ENCODE measurements at regions not wholly inside any gene's neighbourhood (a gene's known extent, or its start where the extent isn't known, plus 50 kb on each side); places are given as distances from the start of the nearest gene placed in this dataset.
A peak's percentile ranks its signal among the peaks of the same experiment; 100 is the strongest.

DNA sequence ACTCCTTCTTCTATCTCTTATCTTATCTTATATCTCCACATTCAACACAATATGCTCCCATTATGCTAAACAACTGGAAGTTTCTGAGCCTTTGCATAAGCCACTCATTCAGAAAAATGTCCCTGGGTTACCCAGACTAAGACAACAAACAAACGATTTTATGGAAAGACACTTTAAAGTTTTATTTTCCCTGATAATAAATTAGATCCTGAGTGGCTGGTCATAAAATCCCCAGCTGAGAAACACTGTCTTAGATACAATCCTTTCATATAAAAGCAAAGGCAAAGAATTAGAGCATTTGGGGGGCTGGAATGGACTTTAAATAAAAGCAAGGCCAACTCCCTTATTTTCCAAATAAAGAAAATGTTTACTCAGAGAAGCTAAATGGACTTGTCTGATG is 322.3 kb downstream of the GBE1 start:
- DNase-seq, result no peak

GRCh38 chr3:81437683-81438082 is 323.8 kb downstream of the GBE1 start:
- no peak for DNase-seq

GRCh38 chr3:81436182-81436581 is 325.3 kb downstream of the GBE1 start:
- no peak for DNase-seq

GRCh38 chr3:81435050-81435449 is 326.4 kb downstream of the GBE1 start:
- no peak for DNase-seq

- DNase-seq, result no peak
Measured at GRCh38 chr3:81434161-81434560, 327.3 kb downstream of the GBE1 start.

DNA sequence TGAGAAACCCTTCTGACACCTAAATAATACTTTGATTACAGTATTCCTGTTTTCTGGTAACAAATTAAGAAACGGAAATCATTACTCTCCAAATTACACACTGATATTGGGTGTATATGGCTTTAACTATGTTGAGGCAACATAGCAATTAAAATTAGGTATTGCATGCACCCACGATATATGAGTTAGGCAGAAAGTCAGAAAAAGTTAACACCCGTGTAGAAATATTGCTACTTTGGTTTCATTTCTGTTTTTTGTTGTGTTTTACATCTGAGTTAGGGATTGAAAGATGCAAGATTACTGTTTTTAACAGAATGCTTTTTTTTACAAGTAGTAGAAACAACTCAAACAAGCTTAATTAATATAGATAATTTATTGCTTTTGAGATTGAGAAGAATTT is 327.8 kb downstream of the GBE1 start:
- no peak for DNase-seq

- no peak for DNase-seq
Measured at GRCh38 chr3:81432456-81432855, 329.0 kb downstream of the GBE1 start.

DNA sequence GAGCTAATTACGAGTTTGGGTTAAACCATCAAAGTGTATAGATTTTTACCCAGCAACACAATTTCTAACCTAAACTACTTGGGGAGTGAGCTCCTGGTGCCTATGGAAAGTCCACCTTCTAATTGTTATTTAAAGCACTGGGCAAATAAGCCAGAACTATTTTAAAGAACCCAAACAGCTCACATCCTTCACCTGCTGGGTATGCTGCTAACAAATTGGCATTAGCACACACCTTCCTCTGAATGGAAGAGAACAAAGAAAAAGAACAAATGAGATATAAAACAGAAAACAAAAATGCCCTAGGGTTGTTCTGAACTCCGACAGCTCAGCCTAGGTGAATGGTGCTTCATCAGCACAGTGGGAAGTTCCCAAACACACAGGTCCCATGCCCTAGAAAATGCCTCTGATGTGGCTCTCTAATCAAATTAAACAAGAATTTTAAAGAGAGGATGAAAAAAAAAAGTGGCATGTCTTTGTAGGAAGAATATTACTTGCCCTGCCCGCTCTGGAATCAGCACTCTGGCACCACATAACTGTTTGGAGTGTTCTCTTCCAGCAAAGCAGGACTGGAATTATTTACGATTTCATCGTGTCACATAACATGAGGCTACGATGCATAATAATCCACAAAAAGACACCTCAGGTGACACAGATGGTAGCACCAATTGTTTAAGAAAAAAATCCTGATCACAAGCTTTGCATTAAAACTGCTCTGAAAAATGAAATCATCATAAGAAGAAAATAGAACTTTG is 334.4 kb downstream of the GBE1 start:
- DNase-seq, result no peak

- DNase-seq, result no peak
Measured at GRCh38 chr3:81425198-81425868, 336.1 kb downstream of the GBE1 start.

DNA sequence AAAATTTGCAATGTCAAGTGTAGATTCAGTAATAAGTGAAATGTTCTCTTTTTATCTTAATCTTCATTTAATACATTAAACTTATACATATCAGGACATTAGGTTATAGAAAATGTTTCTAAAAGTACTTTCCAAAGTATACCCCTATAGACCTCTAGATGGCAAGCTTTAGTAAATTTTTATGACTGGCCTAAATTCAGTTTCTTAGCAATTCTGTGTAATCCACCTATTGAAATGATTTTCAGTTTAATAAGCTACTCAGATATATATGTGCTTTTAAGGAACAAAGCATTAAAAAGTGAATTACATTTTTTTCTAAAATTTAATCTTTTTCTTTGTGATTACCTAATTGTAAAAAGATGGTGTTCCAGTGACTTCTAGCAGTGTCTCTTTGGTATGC is 342.2 kb downstream of the GBE1 start:
- DNase-seq, result no peak

DNA sequence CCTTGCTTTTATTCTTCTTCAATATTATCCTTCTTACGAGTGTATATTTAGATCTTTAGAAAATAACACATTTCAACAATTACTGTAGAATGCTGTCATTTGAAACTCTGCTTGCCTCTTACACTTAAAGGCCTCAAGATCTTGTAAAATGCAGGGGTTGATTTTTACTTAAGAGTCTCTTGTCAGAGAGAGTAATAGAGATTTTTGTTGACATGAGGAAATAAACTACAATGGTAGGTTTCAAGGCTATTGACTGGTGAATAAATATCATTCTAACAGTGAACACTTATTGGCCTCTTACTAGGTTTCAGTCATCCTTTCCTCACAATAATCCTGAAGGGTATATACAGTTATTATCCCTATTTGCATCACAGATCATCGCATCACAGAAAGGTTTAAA is 344.6 kb downstream of the GBE1 start:
- DNase-seq, result no peak

GRCh38 chr3:81406318-81406717 is 355.1 kb downstream of the GBE1 start:
- DNase-seq, result no peak

DNA sequence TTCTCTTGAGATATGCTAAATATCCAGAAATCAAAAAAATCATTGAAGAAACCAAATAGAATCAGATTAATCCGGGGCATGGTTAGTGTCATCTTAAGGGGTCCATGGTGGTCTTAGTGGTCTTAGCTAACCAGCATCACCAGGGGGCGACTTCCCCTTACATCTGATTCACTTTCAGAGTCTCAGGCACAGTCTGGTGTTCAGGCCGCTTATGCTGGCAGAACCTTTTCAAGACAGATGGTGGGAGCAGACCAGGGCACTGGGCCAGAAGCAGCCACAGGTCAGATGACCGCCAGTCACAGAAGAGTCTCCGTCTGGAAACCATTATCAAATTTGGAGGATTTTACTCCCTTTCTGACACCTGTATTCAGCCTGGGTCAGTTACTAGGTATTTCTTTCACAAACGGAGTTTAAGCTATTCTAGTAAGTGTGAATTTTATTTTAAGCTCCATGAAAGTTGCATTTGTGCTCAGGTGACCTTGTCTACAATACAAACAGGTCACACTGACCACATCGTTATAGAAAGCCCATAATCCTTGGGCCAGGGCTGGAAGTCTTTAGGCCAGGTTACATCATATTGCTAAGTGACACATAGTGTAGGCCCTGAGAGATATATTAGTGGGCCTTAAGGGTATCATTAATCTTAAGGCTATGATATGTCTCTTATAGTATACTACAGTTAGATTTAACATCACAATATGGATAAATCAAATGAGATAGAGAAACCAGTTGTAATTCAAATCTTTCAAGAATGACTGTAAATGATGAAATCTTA is 365.5 kb downstream of the GBE1 start:
- peak; percentile 2 for DNase-seq

GRCh38 chr3:81394651-81395524 is 366.6 kb downstream of the GBE1 start:
- no peak for DNase-seq

GRCh38 chr3:81393251-81393650 is 368.2 kb downstream of the GBE1 start:
- DNase-seq, result no peak

GRCh38 chr3:81390796-81391195 is 370.6 kb downstream of the GBE1 start:
- DNase-seq, result no peak

DNA sequence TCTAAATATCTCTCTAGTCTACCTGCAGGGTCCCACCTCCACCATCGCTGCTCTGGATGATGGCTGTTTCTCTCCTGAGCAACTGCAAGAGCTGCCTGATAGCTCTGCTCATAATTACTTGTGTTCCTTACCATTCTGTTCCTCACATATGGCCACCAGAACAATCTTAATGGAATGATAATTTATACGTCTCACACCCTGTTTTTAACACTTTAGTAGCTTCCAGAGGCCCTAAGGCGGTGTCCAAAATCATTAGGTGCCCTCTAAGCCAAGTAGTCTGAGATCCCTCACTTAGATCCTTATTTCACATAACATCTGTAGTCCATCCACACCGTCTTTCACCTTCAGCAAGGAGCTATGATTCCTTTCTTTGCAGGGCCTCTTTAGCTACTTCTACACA is 373.3 kb downstream of the GBE1 start:
- DNase-seq, result no peak

- DNase-seq, result no peak
Measured at GRCh38 chr3:81382470-81382869, 379.0 kb downstream of the GBE1 start.

GRCh38 chr3:81380234-81380633 is 381.2 kb downstream of the GBE1 start:
- DNase-seq, result no peak

- no peak for DNase-seq
Measured at GRCh38 chr3:81378552-81379293, 382.7 kb downstream of the GBE1 start.

DNA sequence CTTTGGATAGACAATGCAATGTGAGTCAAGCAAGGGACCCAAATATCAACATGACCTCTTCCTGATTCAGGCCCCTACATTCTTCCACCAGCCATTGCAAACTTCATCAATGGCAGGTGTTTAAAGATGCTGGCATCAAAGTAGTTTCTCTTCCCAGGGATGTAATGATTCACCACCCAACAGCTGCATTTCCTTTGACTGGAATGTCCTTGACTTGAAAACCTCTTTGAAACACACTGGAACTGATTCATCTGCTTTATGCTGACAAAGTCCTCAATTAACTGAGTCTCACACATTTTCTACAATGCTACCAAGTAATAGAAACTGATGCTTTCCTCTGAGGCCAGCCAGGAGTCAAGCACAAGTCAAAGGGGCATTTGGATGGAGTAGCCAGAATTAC is 385.5 kb downstream of the GBE1 start:
- no peak for DNase-seq

GRCh38 chr3:81364411-81364810 is 397.0 kb downstream of the GBE1 start:
- DNase-seq, result no peak

Data from RPMI8226 (cell line).